ENCODE measurements at regions not wholly inside any gene's neighbourhood (a gene's known extent, or its start where the extent isn't known, plus 50 kb on each side); places are given as distances from the start of the nearest gene placed in this dataset.
"Not testable (repeated sequence)": the region's sequence is repeated elsewhere in the genome, so short reads cannot be mapped to it uniquely, and the experiment has no call there.

DNA sequence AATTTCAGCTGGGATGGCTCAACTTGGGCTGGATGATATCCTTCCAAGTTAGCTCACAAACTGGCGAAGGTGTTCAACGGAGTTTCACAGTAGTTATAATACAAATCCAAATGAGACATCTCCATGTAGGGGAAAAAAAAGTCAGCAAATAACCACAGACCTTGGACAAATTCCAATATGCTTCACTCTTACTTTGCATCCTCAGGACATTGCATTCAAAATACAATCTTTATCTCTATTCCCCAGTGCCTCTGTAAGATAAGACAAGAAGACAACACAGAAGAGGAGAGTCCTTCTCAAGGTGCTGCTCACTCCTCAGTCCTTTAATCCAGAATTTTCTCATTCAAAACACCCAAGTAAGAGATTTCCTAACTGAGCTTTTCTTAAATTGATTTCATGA lies 1797.7 kb downstream of the MRPL39 start:
- DNase-seq: no peak

DNA sequence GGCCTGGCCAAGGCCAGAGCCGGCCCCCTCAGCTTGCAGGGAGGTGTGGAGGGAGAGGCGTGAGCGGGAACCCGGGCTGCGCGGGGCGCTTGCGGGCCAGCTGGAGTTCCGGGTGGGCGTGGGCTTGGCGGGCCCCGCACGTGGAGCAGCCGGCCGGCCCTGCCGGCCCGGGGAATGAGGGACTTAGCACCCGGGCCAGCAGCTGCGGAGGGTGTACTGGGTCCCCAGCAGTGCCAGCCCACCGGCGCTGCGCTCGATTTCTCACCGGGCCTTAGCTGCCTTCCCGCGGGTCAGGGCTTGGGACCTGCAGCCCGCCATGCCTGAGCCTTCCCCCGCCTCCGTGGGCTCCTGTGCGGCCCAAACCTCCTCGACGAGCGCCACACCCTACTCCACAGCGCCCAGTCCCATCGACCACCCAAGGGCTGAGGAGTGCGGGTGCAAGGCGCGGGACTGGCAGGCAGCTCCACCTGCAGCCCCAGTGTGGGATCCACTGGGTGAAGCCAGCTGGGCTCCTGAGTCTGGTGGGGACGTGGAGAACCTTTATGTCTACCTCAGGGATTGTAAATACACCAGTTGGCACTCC lies 1800.2 kb downstream of the MRPL39 start:
- not testable (repeated sequence) for DNase-seq

GRCh38 chr21:23804866-23805265 lies 1802.4 kb downstream of the MRPL39 start:
- DNase-seq: no peak

GRCh38 chr21:23801292-23801691 lies 1806.0 kb downstream of the MRPL39 start:
- no peak for DNase-seq

DNA sequence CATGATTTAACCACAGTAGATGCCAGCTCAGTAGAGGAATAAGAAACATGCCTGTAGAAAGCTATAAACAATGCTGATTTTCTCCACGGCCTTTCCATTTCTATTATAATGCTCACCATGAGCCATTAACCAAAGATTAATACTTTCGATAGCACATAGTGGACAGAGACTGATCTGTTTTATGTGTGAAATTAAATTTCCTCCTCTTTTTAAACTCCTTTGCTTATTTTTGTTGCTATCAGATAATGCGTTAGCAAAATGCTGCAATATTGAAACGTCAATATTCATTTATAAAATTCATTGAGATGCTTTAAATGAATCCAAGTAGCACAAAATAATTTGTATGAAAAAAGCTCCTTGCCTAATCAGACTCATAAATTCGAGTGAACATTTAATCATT lies 1807.9 kb downstream of the MRPL39 start:
- DNase-seq: no peak

DNA sequence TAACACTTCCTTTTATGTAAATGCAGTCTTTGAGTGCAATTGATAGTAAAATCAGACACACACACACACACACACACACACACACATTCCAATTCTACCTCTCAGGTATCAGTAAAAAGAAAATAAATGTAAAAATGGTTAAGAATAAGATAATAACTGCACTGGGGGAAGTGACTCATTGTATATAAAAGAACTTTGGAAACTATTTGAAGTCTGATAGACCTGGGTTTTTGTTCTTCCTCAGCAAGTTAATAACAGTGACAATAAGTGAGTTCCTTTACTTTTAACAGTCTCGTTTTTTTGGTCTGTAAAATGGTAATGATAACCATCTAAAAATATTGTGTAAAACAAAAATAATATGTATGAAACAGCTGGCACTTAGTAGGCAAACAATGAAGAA lies 1815.0 kb downstream of the MRPL39 start:
- no peak for DNase-seq

DNA sequence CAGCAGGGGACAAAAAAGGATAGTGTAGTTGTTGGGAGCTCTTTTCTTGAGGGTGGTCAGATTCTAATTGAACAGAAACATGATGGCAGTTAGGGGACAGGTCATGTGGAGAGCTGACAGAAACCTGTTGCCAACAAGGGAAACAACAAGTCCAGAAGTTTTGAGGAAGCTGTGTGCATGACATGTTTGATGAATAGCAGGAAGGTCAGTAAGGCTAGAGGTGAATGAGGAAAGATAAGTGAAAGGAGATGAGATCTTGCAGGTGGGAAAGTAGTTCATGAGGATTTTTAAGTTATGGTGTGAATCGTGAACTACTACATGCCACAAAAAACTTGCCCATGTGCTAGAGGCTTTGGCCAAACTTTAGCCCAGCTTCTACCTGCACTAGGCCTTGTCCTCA lies 1817.4 kb downstream of the MRPL39 start:
- no peak for DNase-seq

DNA sequence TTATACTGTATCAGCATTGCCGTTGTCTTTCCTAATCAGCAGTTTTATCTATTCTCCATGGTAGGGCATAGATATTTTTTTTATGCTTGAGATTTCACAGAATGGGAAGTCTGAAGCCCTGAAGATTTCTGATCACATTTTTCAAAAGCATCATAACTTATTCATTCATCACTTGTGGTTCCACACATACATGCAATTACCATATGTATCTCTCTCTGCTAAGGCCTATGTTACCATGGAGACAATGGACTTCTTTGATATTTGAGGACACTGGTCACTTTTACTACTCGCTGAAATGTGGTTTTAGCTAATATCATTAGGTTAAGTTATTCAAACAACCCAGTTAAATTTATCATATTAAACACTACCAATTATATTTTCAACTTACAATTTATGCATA lies 1827.0 kb downstream of the MRPL39 start:
- peak; percentile 3 for DNase-seq

DNA sequence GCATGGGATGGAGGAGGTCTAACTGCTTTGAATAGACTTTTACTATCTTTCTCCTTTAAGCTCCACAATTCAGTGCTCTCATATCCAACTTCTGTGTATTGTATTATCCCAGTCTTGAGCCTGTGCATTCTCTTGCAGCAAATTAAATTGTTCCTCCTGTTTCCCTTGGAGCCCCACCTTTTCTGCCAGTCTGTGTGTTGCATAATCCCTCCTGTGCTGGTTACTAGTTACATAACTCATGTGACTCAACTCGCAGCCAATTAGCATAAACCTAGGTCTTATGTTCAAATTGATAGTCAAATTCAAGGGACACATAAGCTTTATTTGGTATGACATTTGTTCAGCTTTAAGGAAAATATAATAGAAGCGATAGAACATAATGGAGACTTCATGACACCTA lies 1863.5 kb downstream of the MRPL39 start:
- no peak for DNase-seq

- no peak for DNase-seq
Measured at GRCh38 chr21:23740463-23740862, 1866.8 kb downstream of the MRPL39 start.

- DNase-seq: no peak
Measured at GRCh38 chr21:23732776-23733175, 1874.5 kb downstream of the MRPL39 start.

DNA sequence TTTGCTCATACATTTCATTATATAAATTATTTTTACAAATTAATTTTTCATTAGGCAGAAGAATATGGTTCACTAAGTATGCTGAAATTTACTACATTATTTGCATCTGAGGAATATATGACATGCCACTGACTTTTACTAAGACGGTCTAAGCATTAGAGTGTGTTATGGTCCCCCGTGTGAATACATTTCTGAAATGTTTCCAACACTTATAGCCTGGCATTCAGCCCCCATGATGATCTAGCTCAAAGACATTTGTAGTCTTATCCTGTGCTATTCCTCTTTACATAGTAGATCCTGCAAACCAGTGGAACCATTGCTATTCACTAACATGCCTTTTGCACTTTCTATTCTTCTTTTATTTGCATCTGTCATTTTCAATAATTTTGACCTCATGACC lies 1878.0 kb downstream of the MRPL39 start:
- no peak for DNase-seq

DNA sequence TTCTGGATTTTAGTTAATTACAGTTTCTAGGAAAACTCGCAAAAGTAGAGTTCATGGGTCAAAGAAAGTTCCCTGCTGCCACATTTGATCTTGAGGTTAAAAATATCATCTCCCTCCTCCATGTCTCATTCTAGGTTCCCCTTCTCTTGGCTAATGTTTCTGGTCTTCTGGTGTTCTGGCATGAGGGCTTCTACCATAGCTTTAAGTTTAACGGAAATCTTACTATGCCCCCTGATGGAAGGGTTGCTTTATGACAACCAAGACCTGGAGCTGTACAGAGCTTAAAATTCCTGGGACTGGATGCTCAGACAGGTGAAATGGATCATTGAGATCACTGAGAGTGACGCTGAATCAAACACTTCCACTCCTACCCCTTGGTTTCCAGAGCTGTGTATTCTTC lies 1881.7 kb downstream of the MRPL39 start:
- no peak for DNase-seq

DNA sequence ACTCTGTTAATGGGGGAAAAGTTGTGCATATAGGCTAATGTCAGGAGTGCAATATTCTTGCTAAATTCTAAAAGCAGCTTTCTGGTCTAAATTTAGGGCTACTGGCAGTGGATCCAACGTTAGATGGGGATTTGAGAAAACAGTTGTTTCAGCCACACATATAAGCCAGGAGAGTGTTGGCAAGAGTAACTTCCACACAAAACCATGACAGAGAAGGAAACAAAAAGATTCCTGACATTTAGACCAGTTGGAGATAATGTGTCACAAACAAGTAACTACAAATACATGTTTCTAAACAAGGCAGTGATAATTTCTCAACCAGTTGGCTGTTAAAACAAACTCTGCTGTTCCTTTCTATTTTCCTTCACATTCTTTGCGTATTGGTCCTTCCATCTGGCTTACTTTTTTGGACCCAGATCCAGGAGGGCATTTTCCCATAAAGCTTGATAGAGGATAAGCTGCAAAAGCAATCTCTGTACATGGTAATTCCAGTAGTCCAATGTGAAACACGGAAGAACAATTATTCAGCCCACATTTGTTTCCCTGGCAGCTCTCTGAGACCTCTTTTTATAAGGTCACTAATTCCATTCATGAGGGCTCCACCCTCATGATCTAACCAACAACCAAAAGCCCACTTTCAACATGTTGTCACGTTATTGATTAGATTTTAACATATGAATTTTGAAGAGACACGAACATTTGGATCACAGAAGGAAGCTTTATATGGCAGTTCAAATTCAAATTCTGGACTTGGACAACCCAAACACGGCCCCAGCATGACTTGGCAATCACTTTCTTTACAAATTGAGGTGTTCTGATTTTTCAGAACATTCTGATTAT lies 1888.6 kb downstream of the MRPL39 start:
- no peak for DNase-seq

- no peak for DNase-seq
Measured at GRCh38 chr21:23712166-23712565, 1895.1 kb downstream of the MRPL39 start.

GRCh38 chr21:23706431-23706830 lies 1900.8 kb downstream of the MRPL39 start:
- no peak for DNase-seq

DNA sequence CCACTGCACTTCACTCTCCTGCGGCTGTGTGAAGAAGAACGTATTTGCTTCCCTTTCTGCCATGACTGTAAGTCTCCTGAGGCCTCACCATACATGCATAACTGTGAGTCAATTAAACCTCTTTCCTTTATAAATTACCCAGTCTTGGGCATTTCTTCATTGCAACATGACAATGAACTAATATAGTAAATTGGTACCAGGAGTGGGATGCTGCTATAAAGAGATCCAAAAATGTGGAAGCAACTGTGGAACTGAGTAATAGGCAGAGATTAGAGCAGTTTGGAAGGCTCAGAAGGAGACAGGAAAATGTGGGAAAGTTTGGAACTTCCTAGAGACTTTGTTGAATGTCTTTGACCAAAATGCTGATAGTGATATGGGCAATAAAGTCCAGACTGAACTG lies 1907.9 kb downstream of the MRPL39 start:
- no peak for DNase-seq

DNA sequence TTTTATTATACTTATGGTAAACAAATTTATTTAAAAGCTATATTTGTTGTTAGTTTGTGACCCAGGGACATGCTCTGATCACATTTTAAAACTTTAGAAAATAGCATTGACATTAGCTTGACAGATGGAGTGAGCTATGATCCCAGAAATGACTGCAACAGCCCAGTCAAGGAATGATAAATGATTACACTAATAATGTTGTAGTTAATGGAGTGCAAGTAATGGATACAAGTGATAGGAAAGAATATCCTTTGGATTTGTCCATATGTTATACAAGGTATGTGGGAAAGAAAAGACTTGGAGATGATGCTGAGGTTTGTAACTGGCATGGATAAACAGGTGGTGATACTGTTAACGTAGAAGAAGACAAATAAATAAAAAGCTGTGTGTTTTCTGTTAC lies 1908.7 kb downstream of the MRPL39 start:
- no peak for DNase-seq

- DNase-seq: no peak
Measured at GRCh38 chr21:23695443-23695842, 1911.8 kb downstream of the MRPL39 start.

GRCh38 chr21:23694390-23694789 lies 1912.9 kb downstream of the MRPL39 start:
- no peak for DNase-seq

DNA sequence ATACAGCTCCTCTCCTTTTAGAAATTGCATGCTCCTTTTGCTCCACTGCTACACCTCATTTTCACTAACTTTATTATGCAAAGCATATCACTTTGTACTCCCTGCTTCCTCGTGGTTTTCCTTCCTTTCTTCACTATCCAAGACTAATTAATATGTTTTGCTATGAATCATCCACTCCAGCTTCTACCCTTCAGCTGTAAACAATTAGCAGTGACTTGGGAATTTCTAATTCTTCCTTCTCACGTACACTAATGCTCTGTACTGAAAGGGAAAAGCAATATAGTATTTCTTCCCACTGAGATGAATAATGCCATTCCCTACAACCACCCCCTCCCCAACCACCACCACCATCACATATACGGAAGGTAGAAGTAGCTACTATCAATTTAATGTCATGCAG lies 1917.0 kb downstream of the MRPL39 start:
- no peak for DNase-seq

- DNase-seq: no peak
Measured at GRCh38 chr21:23686737-23687523, 1920.4 kb downstream of the MRPL39 start.

DNA sequence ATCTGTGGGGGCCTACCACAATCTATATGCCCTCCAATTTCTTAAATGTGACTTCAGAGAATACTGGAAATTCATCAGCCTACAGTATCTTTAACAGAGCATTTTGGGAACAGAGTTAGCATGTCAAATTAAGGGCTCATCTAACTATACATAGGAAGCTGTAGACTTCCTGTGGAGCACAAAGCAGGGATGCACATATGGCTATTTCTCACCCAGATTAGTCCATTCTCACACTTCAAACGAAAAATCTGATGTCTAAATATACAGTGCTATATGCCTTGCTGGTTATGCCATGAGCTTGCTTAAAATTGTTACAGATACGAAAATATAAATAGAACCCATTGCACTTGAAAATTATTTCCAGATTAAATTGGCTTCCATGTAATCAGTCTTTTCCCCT lies 1922.8 kb downstream of the MRPL39 start:
- DNase-seq: no peak

DNA sequence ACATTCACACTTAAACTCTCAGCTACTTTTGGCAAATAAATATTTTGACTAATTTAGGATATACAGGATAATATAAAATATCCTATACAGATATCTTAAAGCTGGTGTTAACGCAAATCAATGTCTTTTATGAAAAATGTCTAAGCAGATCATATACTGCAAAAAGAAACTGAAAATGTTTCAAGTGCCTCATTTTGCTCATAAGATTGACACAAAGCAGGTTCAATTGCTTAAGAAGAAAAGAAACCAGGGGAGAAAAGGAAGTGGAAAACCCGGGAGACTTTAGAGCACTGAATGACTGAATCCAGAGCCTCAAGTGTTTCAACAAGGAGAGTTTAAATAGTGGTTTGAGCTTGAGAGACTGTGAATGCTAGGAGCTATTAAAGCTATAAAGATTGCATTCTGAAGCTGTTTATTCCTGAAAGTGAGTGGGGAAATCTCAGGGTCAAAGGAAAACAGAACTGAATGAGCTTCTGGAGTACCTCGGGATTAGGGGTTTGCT lies 1943.0 kb downstream of the MRPL39 start:
- no peak for DNase-seq

Measured in eye (tissue), 1 donor.